Esophagus squamous epithelium (tissue), 5 donors: ENCODE measurements at regions not wholly inside any gene's neighbourhood (a gene's known extent, or its start where the extent isn't known, plus 50 kb on each side); places are given as distances from the start of the nearest gene placed in this dataset.

Source experiments
- DNase-seq: peaks from one replicate; lab custom pipeline; 2025; lab: John Stamatoyannopoulos, UW
- H3K27ac ChIP-seq, 4 donors: fragments of 200-600 bp; sonication (generic); one replicate each; pipeline ENCODE4 v1.5.1; 2016 to 2019; ENCODE audit warnings: mild to moderate bottlenecking in 1 of 4
- H3K27me3 ChIP-seq, 4 donors: fragments of 200-600 bp; sonication (generic); 1 replicate in 3 of 4; 2 replicates in 1 of 4; pipeline versions ENCODE4 v1.5.1 to v1.6.0; 2017 to 2021; ENCODE audit warnings: antibody characterized with exemption in 1 of 4
- H3K36me3 ChIP-seq, 3 donors: fragments of 200-600 bp; sonication (generic); one replicate each; pipeline ENCODE4 v1.5.1; 2016 to 2019
- H3K4me1 ChIP-seq, 3 donors: fragments of 200-600 bp; sonication (generic); one replicate each; pipeline ENCODE4 v1.5.1; 2017 to 2019
- H3K4me3 ChIP-seq, 4 donors: fragments of 200-600 bp; sonication (generic); 1 replicate in 3 of 4; 2 replicates in 1 of 4; pipeline ENCODE4 v1.5.1; 2016 to 2019; ENCODE audit warnings: mild to moderate bottlenecking in 2 of 4, moderate library complexity in 1 of 4
- H3K9me3 ChIP-seq, 3 donors: fragments of 200-600 bp; sonication (generic); one replicate each; pipeline ENCODE4 v1.5.1; 2016 to 2019
- CTCF ChIP-seq, 6 experiments: fragments of 450-650 bp in 4 of 6; fragments of 200-600 bp in 2 of 6; sonication (generic) in 2 of 6; IDR thresholded peaks; one replicate each; pipeline ENCODE4 v1.5.1; 2016 to 2019; ENCODE audit warnings: antibody characterized with exemption in 6 of 6, mild to moderate bottlenecking in 4 of 6, moderate library complexity in 4 of 6
- POLR2A ChIP-seq, 4 donors: fragments of 450-650 bp; IDR thresholded peaks; one replicate each; pipeline ENCODE4 v1.6.1; 2017; ENCODE audit warnings: antibody characterized with exemption in 4 of 4, mild to moderate bottlenecking in 4 of 4, moderate library complexity in 3 of 4
- WGBS, 2 donors: methylation state at CpG; one replicate each; pipeline ENCODE4 v1.1.5; 2018; 5-methylcytosine and 5-hydroxymethylcytosine counted together
- intact Hi-C: fragments of 100-400 bp; cut with DNase I; formaldehyde crosslinking; loops from one replicate; pipeline ENCODE4 v1.15.0; 2022
- donor health status: DM: yes; HTN: yes; CAD: no.

GRCh38 chr5:30104872-30105596 lies 1088.5 kb upstream of the CDH6 start:
- intact Hi-C loops = no loop called here
- Histone ChIP-seq H3K4me3 (no peak overlapping the region), H3K27me3 (no peaks in the 10 kb centered on the region), H3K9me3 (no peaks in the 10 kb centered on the region), H3K27ac (no peak overlapping the region), H3K36me3 (no peaks in the 10 kb centered on the region), H3K4me1 (no peaks in the 10 kb centered on the region)
- TF ChIP-seq CTCF (IDR thresholded peaks at IDR 0.05) (no peak), POLR2A (IDR thresholded peaks at IDR 0.05) (no peak)
- DNase-seq = no peak

DNA sequence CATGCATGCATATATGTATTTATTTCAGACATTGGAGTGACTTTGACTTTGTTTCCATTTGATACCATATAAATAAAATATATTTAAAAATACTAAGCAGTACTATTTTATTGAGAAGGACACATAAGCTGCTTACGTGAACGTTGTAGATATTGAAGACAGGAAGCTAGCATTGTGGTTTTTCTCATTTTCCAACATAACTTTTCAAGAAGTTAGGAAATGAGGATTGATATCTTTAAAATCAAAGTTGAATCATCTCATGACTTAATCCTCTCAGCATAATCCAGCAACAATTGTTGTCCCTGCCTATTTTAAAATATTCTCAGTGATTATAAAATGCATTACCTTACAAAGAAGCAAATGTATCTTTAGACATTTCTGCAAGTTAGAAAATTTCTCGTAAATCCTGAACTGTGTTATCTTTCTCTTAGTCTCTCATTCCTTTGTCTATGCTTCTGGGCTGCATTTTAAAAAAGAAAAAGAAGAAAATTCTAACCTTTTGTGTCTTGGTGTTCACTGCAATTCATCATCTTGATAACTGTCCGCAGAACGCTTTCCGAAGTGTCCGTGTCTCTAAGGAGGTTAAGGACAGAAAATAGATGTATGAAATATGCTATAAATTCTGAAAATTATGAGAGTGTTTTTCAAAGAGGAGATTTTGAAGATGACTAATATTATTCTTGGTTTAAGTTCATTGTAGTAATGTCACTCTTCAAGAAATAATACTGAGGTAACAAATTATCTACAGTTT lies 1089.9 kb upstream of the CDH6 start:
- no peak for DNase-seq
- H3K4me3 ChIP-seq = no peak overlapping the region
- 65 to 69% methylated on average over 7 of the region's 7 CpGs for WGBS, 2 donors

GRCh38 chr5:30103052-30103451 lies 1090.4 kb upstream of the CDH6 start:
- H3K36me3 ChIP-seq = no peaks in the 10 kb centered on the region
- no peak for DNase-seq
- no peaks in the 10 kb centered on the region for H3K9me3 ChIP-seq
- WGBS, 2 donors = 36 to 45% methylated on average over 1 of the region's 1 CpG
- intact Hi-C loops = no loop called here
- no peak overlapping the region for H3K27ac ChIP-seq
- H3K4me3 ChIP-seq = no peak overlapping the region
- H3K4me1 ChIP-seq = no peaks in the 10 kb centered on the region
- H3K27me3 ChIP-seq = no peaks in the 10 kb centered on the region
- TF ChIP-seq POLR2A (IDR thresholded peaks at IDR 0.05) = no peak

More for the DNA sequence above, 1089.9 kb upstream of the CDH6 start:
- no peak overlapping the region for H3K27ac ChIP-seq
- no peaks in the 10 kb centered on the region for H3K36me3 ChIP-seq
- TF ChIP-seq CTCF (IDR thresholded peaks at IDR 0.05) (no peak), POLR2A (IDR thresholded peaks at IDR 0.05) (no peak)
- intact Hi-C loops = no loop called here
- no peaks in the 10 kb centered on the region for H3K27me3 ChIP-seq
- no peaks in the 10 kb centered on the region for H3K9me3 ChIP-seq
- H3K4me1 ChIP-seq = no peaks in the 10 kb centered on the region

DNA sequence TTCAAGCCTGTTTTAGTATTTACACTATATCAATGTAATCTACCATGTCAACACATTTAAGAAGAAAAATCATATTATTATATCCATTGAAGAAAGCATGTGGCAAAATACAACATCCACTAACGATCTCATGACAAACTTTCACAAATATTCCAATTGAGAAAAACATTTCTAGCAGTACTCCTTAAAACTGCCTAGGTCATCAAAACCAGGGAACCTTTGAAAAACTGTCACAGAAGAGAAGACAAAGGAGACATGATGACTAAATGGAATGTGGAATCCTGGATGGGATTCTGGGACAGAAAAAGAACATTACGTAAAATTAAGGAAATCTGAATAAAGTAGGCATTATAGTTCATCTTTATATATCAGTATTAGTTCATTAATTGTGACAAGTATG lies 1091.3 kb upstream of the CDH6 start:
- H3K9me3 ChIP-seq = no peaks in the 10 kb centered on the region
- no peaks in the 10 kb centered on the region for H3K4me1 ChIP-seq
- H3K36me3 ChIP-seq = no peaks in the 10 kb centered on the region
- intact Hi-C loops = no loop called here
- no peak overlapping the region for H3K27ac ChIP-seq
- 55 to 62% methylated on average over 2 of the region's 2 CpGs for WGBS, 2 donors
- no peak overlapping the region for H3K4me3 ChIP-seq
- no peak for DNase-seq
- no peaks in the 10 kb centered on the region for H3K27me3 ChIP-seq
- TF ChIP-seq CTCF (IDR thresholded peaks at IDR 0.05) (no peak), POLR2A (IDR thresholded peaks at IDR 0.05) (no peak)

DNA sequence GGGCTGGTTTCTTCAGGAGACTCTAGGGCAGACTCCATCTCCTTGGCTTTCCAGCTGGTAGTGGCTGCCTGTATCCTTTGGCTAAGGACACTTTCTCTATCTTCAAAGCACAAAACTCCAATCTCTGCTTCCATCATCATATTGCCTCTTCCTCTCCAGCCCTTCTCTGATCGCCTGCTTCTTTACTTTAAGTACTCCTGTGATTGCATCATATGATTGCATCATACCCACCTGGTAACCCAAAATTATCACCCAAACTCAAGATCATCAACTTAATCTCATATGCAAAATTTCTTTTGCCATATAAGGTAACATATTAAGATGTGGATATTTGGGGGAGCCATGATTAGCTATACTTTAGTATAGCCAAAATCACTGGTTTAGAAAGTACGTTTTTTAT lies 1092.6 kb upstream of the CDH6 start:
- no peaks in the 10 kb centered on the region for H3K27me3 ChIP-seq
- H3K27ac ChIP-seq = no peak overlapping the region
- H3K36me3 ChIP-seq = no peaks in the 10 kb centered on the region
- DNase-seq = no peak
- no peaks in the 10 kb centered on the region for H3K9me3 ChIP-seq
- intact Hi-C loops = no loop called here
- H3K4me1 ChIP-seq = no peaks in the 10 kb centered on the region
- TF ChIP-seq POLR2A (IDR thresholded peaks at IDR 0.05) = no peak
- no peak for TF ChIP-seq CTCF (IDR thresholded peaks at IDR 0.05)
- H3K4me3 ChIP-seq = no peak overlapping the region
- WGBS, 2 donors = 68 to 69% methylated on average over 2 of the region's 2 CpGs
